Prostate gland (tissue), 2 donors: ENCODE measurements at regions not wholly inside any gene's neighbourhood (a gene's known extent, or its start where the extent isn't known, plus 50 kb on each side); places are given as distances from the start of the nearest gene placed in this dataset.
A peak's percentile ranks its signal among the peaks of the same experiment; 100 is the strongest.

Experiments
- DNase-seq: peaks from one replicate; pipeline ENCODE4 v3.0.0-alpha.2; 2019; ENCODE audit warnings: low spot score
- H3K27ac ChIP-seq, 2 donors: fragments of 200-600 bp; sonication (generic); 2 replicates each; pipeline ENCODE4 v1.5.1; 2017 to 2019
- H3K27me3 ChIP-seq: fragments of 200-600 bp; sonication (generic); replicated peaks from 2 replicates; pipeline ENCODE4 v1.5.1; 2019; ENCODE audit not compliant: insufficient read depth
- H3K36me3 ChIP-seq, 2 donors: fragments of 200-600 bp; sonication (generic); 1 replicate in 1 of 2; 2 replicates in 1 of 2; pipeline versions ENCODE4 v1.5.1 to v1.8.1; 2017 to 2019
- H3K4me1 ChIP-seq: fragments of 200-600 bp; sonication (generic); replicated peaks from 2 replicates; pipeline ENCODE4 v1.5.1; 2019
- H3K4me3 ChIP-seq, 2 donors: fragments of 200-600 bp; sonication (generic); 2 replicates each; pipeline ENCODE4 v1.5.1; 2017 to 2019
- H3K9me3 ChIP-seq: fragments of 200-600 bp; sonication (generic); 2 replicates; pipeline ENCODE4 v1.5.1; 2017
- POLR2A ChIP-seq: fragments of 450-650 bp; IDR thresholded peaks from one replicate; pipeline ENCODE4 v1.6.1; 2016; ENCODE audit warnings: antibody characterized with exemption, mild to moderate bottlenecking
- POLR2AphosphoS5 ChIP-seq: sonication (generic); formaldehyde crosslinking; IDR thresholded peaks from one replicate; pipeline ENCODE4 v1.6.1; 2017; ENCODE audit warnings: antibody characterized with exemption
- WGBS: methylation state at CpG from one replicate; pipeline ENCODE4 v1.1.5; 2018; 5-methylcytosine and 5-hydroxymethylcytosine counted together
- intact Hi-C: fragments of 100-400 bp; cut with DNase I; formaldehyde crosslinking; loops from one replicate; pipeline ENCODE4 v1.14.2; 2022
- TF ChIP-seq, protein P1 (sequence below), 4 experiments: fragments of 200-600 bp in 2 of 4; fragments of 450-650 bp in 2 of 4; sonication (generic) in 2 of 4; IDR thresholded peaks; 1 replicate in 3 of 4; 2 replicates in 1 of 4; pipeline ENCODE4 v1.5.1; 2016 to 2019; ENCODE audit warnings: antibody characterized with exemption in 4 of 4, mild to moderate bottlenecking in 2 of 4, moderate library complexity in 2 of 4

- WGBS, result 94% methylated on average over 7 of the region's 7 CpGs
- Histone ChIP-seq H3K9me3 (no peaks in the 10 kb centered on the region), H3K27me3 (no peaks in the 10 kb centered on the region), H3K4me1 (no peaks in the 10 kb centered on the region), H3K36me3 (no peaks in the 10 kb centered on the region), H3K4me3 (no peak overlapping the region), H3K27ac (no peak overlapping the region)
- no peak for TF ChIP-seq POLR2AphosphoS5
- TF ChIP-seq, protein P1, sequence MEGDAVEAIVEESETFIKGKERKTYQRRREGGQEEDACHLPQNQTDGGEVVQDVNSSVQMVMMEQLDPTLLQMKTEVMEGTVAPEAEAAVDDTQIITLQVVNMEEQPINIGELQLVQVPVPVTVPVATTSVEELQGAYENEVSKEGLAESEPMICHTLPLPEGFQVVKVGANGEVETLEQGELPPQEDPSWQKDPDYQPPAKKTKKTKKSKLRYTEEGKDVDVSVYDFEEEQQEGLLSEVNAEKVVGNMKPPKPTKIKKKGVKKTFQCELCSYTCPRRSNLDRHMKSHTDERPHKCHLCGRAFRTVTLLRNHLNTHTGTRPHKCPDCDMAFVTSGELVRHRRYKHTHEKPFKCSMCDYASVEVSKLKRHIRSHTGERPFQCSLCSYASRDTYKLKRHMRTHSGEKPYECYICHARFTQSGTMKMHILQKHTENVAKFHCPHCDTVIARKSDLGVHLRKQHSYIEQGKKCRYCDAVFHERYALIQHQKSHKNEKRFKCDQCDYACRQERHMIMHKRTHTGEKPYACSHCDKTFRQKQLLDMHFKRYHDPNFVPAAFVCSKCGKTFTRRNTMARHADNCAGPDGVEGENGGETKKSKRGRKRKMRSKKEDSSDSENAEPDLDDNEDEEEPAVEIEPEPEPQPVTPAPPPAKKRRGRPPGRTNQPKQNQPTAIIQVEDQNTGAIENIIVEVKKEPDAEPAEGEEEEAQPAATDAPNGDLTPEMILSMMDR (IDR thresholded peaks at IDR 0.05), result no peak
- TF ChIP-seq POLR2A, result no peak
- intact Hi-C loops, result no loop called here
- no peak for DNase-seq
Measured at GRCh38 chr18:73780218-73780617, 367.4 kb downstream of the FBXO15 start.

- no peaks in the 10 kb centered on the region for H3K4me1 ChIP-seq
Measured at GRCh38 chr18:73778032-73778359, 369.6 kb downstream of the FBXO15 start.

DNA sequence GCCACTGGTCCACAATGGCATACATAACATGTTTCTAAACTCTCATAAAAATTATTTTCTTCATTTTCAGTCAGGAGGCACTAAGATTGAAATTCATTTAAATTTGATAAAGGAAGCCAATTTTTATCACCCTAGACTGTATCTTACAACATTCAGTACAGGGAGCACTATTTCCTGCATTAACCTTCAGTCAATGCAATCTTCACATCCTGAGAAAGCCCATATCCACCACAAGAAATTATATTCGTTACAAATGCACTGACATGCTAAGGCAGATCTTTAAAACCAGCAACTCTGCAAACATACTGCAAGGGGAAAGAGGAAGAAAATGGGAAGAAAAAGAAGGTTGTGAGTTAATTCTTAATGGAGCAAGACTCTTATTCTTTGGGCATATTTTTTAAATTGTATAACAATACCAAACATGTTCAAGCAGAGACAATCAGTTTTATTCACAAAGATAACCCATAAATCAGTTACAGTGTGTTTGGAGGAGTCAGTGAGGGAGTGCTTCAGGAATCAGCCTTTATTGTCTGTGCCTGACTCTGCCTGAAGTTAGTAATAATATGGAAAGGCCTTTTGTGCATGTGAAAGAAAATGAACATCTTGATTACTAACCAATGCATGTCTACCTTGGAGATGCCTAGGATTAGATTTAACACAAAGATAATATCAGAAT, 370.1 kb downstream of the FBXO15 start:
- H3K36me3 ChIP-seq, result no peaks in the 10 kb centered on the region
- no peak overlapping the region for H3K4me3 ChIP-seq
- H3K27me3 ChIP-seq, result no peaks in the 10 kb centered on the region
- intact Hi-C loops, result loop anchor here (10.0 kb wide), 1 partner anchor 337 kb away; no protein-coding TSS in a partner anchor
- H3K4me1 ChIP-seq, result no peaks in the 10 kb centered on the region
- WGBS, result 13% methylated on average over 1 of the region's 1 CpG
- no peak for TF ChIP-seq POLR2A
- TF ChIP-seq, protein P1 (IDR thresholded peaks at IDR 0.05), result no peak
- no peak for TF ChIP-seq POLR2AphosphoS5
- no peaks in the 10 kb centered on the region for H3K9me3 ChIP-seq
- no peak overlapping the region for H3K27ac ChIP-seq
- no peak for DNase-seq

More at GRCh38 chr18:73778032-73778359, 369.6 kb downstream of the FBXO15 start:
- Histone ChIP-seq H3K36me3 (no peaks in the 10 kb centered on the region), H3K27ac (no peak overlapping the region), H3K27me3 (no peaks in the 10 kb centered on the region), H3K4me3 (no peak overlapping the region), H3K9me3 (no peaks in the 10 kb centered on the region)
- no peak for DNase-seq
- TF ChIP-seq POLR2AphosphoS5 (no peak), POLR2A (no peak)
- TF ChIP-seq, protein P1 (IDR thresholded peaks at IDR 0.05), result no peak
- 31% methylated on average over 2 of the region's 2 CpGs for WGBS
- intact Hi-C loops, result loop anchor here (10.0 kb wide), 1 partner anchor 337 kb away; no protein-coding TSS in a partner anchor

DNA sequence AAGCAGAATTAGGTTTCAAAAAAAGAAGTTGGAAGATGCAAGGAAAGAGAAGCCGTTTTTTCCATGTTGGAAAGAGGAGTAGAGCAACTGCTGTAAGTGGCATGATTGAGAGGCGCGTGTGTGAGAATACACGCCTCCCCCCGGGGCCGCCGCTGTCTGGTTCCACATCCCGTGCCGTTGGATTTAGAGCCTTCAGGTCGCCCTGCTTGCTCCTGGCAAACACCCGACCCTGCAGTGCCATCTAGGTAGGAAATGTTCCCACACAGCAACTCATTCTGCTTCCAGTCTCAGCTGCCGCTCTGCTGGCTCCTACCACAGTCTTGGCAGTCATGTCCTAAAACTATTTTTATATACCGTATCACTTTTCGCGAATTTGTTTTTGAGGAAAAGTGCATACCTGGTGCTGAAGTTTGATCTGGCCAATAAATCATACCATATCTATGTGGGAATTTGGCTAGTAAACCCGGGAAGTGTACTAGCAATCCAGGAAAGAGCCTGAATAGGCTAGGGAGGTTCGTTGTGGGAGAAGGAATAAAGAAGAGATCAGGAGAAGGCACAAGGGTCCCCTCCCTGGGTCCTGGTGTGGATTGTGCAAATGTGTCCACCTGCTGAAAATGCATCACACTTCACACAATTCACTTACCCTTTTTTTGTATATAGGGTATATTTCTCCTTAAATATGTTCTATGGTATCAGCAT, 372.7 kb downstream of the FBXO15 start:
- intact Hi-C loops, result loop anchor here (10.0 kb wide), 1 partner anchor 340 kb away; no protein-coding TSS in a partner anchor
- WGBS, result 7% methylated on average over 17 of the region's 17 CpGs
- H3K9me3 ChIP-seq, result no peaks in the 10 kb centered on the region
- no peaks in the 10 kb centered on the region for H3K4me1 ChIP-seq
- no peak overlapping the region for H3K27ac ChIP-seq
- H3K27me3 ChIP-seq, result no peaks in the 10 kb centered on the region
- no peak overlapping the region for H3K4me3 ChIP-seq
- H3K36me3 ChIP-seq, result no peaks in the 10 kb centered on the region
- peak; percentile 76 for DNase-seq
- TF ChIP-seq, protein P1 (IDR thresholded peaks at IDR 0.05), result peak in 2 of 4 experiments; percentile 24 to 31
- TF ChIP-seq POLR2AphosphoS5, result peak; percentile 52
- no peak for TF ChIP-seq POLR2A
